Suprapubic skin (tissue), 4 donors: ENCODE measurements at regions not wholly inside any gene's neighbourhood (a gene's known extent, or its start where the extent isn't known, plus 50 kb on each side); places are given as distances from the start of the nearest gene placed in this dataset.

Source experiments
- CTCF ChIP-seq, 2 donors: fragments of 200-600 bp in 1 of 2; fragments of 450-650 bp in 1 of 2; sonication (generic) in 1 of 2; IDR thresholded peaks; one replicate each; pipeline ENCODE4 v1.5.1; 2016 to 2019; ENCODE audit warnings: antibody characterized with exemption in 2 of 2, mild to moderate bottlenecking in 1 of 2, moderate library complexity in 1 of 2
- EP300 ChIP-seq: sonication (generic); formaldehyde crosslinking; IDR thresholded peaks from one replicate; pipeline ENCODE4 v1.6.1; 2017; ENCODE audit warnings: antibody characterized with exemption
- POLR2A ChIP-seq, 2 donors: fragments of 450-650 bp; IDR thresholded peaks; one replicate each; pipeline ENCODE4 v1.6.1; 2017; ENCODE audit warnings: antibody characterized with exemption in 2 of 2, mild to moderate bottlenecking in 2 of 2, moderate library complexity in 2 of 2
- POLR2AphosphoS5 ChIP-seq, 3 donors: sonication (generic); formaldehyde crosslinking; IDR thresholded peaks; one replicate each; pipeline ENCODE4 v1.6.1; 2017; ENCODE audit warnings: antibody characterized with exemption in 3 of 3

- TF ChIP-seq POLR2A (IDR thresholded peaks at IDR 0.05) = no peak
- TF ChIP-seq CTCF (IDR thresholded peaks at IDR 0.05) = no peak
- no peak for TF ChIP-seq EP300
- TF ChIP-seq POLR2AphosphoS5 (IDR thresholded peaks at IDR 0.05) = no peak
Measured at GRCh38 chr6:115191989-115192388, 849.2 kb upstream of the HS3ST5 start.
